NB4 (cell line): ENCODE measurements at regions not wholly inside any gene's neighbourhood (a gene's known extent, or its start where the extent isn't known, plus 50 kb on each side); places are given as distances from the start of the nearest gene placed in this dataset.

ENCODE experiments used
- MYC ChIP-seq: IDR thresholded peaks from 2 replicates; pipeline ENCODE4 v1.6.1; 2011; ENCODE audit warnings: low read depth, low read length
- POLR2A ChIP-seq: IDR thresholded peaks from 2 replicates; pipeline ENCODE4 v1.6.1; 2011; ENCODE audit warnings: mild to moderate bottlenecking; ENCODE audit not compliant: insufficient read length; ENCODE audit errors: extremely low read depth
- TF ChIP-seq, protein P1 (sequence below): IDR thresholded peaks from one replicate; pipeline ENCODE4 v1.5.1; 2012; ENCODE audit warnings: low read depth, low read length
- TF ChIP-seq, protein P2 (sequence below): IDR thresholded peaks from 2 replicates; pipeline ENCODE4 v1.6.1; 2011; ENCODE audit warnings: low read depth, low read length

DNA sequence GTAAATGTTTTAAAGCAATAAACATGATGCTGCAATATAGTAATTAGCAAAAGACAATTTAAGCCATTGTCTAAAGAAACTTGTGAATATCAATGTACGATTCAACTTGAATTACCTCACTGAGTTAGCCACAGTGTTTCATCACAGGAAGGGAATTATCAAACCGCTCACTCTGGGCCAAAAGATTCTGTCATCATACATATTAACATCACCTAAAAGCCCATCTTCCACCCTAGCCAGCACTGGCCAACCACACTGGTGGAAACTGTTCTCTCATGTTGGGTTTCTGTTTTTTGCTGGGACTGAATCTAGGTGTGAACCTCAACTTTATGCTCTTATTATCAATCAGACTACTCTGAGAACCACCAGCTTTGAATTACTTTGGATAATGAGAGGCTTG is 497.7 kb upstream of the THBS1 start:
- no peak for TF ChIP-seq POLR2A
- TF ChIP-seq, protein P1, sequence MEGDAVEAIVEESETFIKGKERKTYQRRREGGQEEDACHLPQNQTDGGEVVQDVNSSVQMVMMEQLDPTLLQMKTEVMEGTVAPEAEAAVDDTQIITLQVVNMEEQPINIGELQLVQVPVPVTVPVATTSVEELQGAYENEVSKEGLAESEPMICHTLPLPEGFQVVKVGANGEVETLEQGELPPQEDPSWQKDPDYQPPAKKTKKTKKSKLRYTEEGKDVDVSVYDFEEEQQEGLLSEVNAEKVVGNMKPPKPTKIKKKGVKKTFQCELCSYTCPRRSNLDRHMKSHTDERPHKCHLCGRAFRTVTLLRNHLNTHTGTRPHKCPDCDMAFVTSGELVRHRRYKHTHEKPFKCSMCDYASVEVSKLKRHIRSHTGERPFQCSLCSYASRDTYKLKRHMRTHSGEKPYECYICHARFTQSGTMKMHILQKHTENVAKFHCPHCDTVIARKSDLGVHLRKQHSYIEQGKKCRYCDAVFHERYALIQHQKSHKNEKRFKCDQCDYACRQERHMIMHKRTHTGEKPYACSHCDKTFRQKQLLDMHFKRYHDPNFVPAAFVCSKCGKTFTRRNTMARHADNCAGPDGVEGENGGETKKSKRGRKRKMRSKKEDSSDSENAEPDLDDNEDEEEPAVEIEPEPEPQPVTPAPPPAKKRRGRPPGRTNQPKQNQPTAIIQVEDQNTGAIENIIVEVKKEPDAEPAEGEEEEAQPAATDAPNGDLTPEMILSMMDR = no peak
- TF ChIP-seq, protein P2, sequence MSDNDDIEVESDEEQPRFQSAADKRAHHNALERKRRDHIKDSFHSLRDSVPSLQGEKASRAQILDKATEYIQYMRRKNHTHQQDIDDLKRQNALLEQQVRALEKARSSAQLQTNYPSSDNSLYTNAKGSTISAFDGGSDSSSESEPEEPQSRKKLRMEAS = no peak
- TF ChIP-seq MYC = no peak
